Ishikawa (cell line): ENCODE measurements at regions not wholly inside any gene's neighbourhood (a gene's known extent, or its start where the extent isn't known, plus 50 kb on each side); places are given as distances from the start of the nearest gene placed in this dataset.

Experiments
- CEBPB ChIP-seq: IDR thresholded peaks from 2 replicates; pipeline ENCODE4 v1.6.1; 2012
- CREB1 ChIP-seq: IDR thresholded peaks from 2 replicates; pipeline ENCODE4 v1.6.1; 2012; ENCODE audit warnings: low read depth
- FOXM1 ChIP-seq: IDR thresholded peaks from 2 replicates; pipeline ENCODE4 v1.6.1; 2012; ENCODE audit warnings: low read depth, borderline replicate concordance
- NFIC ChIP-seq: IDR thresholded peaks from 2 replicates; pipeline ENCODE4 v1.6.1; 2012
- RAD21 ChIP-seq: IDR thresholded peaks from 2 replicates; pipeline ENCODE4 v1.6.1; 2012; ENCODE audit warnings: low read depth
- TAF1 ChIP-seq: IDR thresholded peaks from 2 replicates; pipeline ENCODE4 v1.6.1; 2012; ENCODE audit warnings: low read depth, mild to moderate bottlenecking
- TF ChIP-seq, protein P1 (sequence below): IDR thresholded peaks from 2 replicates; pipeline ENCODE4 v1.6.1; 2012

DNA sequence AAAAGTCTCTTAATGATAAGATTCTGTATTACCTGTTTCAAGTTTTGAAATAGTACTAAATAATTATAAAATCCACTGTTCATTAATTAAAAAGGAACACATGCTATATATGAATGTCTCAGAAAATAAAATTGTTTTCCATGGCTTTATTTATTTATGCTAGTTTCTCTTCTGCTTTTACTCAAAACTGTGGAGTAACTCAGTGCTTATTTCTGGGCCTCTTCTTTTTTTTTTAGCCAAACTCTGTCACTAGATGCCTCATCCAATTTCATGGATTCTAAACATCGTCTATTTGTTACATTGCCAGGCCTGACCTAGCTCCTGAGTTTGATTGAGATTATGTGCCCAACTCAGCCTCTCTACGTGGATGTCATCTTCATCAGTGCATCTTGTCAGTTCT lies 1509.7 kb downstream of the MAT2B start:
- TF ChIP-seq CEBPB, result no peak
- TF ChIP-seq, protein P1, sequence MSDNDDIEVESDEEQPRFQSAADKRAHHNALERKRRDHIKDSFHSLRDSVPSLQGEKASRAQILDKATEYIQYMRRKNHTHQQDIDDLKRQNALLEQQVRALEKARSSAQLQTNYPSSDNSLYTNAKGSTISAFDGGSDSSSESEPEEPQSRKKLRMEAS, result no peak
- TF ChIP-seq FOXM1, result no peak
- TF ChIP-seq CREB1, result no peak
- TF ChIP-seq RAD21, result no peak
- no peak for TF ChIP-seq NFIC
- TF ChIP-seq TAF1, result no peak
